ENCODE measurements at regions not wholly inside any gene's neighbourhood (a gene's known extent, or its start where the extent isn't known, plus 50 kb on each side); places are given as distances from the start of the nearest gene placed in this dataset.

- H3K27me3 ChIP-seq (ENCODE audit: insufficient read depth, low read length, poor library complexity, severe bottlenecking): no peaks in the 10 kb centered on the region
- peaks cover 4% of the 10 kb centered on the region; the same call in 1 of the 2 replicates for H3K9me3 ChIP-seq (ENCODE audit: insufficient read depth, low read depth, low read length)
- H3K4me3 ChIP-seq (ENCODE audit: low read length, poor library complexity, severe bottlenecking): no peak overlapping the region
- no peaks in the 10 kb centered on the region for H3K79me2 ChIP-seq (ENCODE audit: insufficient read depth, low read length)
- TF ChIP-seq CTCF (conservative IDR thresholded peaks at IDR 0.05; ENCODE audit: low read length): no peak
- TF ChIP-seq EZH2phosphoT487 (IDR thresholded peaks at IDR 0.05; ENCODE audit: borderline replicate concordance): no peak
- no peaks in the 10 kb centered on the region for H3K36me3 ChIP-seq (ENCODE audit: insufficient read depth, low read length)
- H3K4me2 ChIP-seq (ENCODE audit: low read depth, low read length, poor library complexity, severe bottlenecking): no peak overlapping the region
- H3K9me2 ChIP-seq (replicated peaks; ENCODE audit: low read depth, low read length): no peaks in the 10 kb centered on the region
- H4K20me1 ChIP-seq (ENCODE audit: insufficient read depth, low read length, poor library complexity, severe bottlenecking): no peaks in the 10 kb centered on the region
- H3K4me1 ChIP-seq (ENCODE audit: insufficient read depth, low read length, poor library complexity, severe bottlenecking): no peaks in the 10 kb centered on the region
- no peaks in the 10 kb centered on the region for H3F3A ChIP-seq (ENCODE audit: low read depth)
- H2AFZ ChIP-seq (ENCODE audit: low read length): no peak overlapping the region
- no peak overlapping the region for H3K9ac ChIP-seq (ENCODE audit: low read depth, low read length, poor library complexity, severe bottlenecking)
Measured at GRCh38 chr4:33334416-33334815, 2614.2 kb downstream of the PCDH7 start.

- no peak overlapping the region for H3K4me3 ChIP-seq (ENCODE audit: low read length, poor library complexity, severe bottlenecking)
- no peak overlapping the region for H3K9ac ChIP-seq (ENCODE audit: low read depth, low read length, poor library complexity, severe bottlenecking)
- no peak overlapping the region for H2AFZ ChIP-seq (ENCODE audit: low read length)
- no peaks in the 10 kb centered on the region for H3K36me3 ChIP-seq (ENCODE audit: insufficient read depth, low read length)
- H3K4me2 ChIP-seq (ENCODE audit: low read depth, low read length, poor library complexity, severe bottlenecking): no peak overlapping the region
- no peaks in the 10 kb centered on the region for H3K4me1 ChIP-seq (ENCODE audit: insufficient read depth, low read length, poor library complexity, severe bottlenecking)
- TF ChIP-seq CTCF (conservative IDR thresholded peaks at IDR 0.05; ENCODE audit: low read length) (no peak), EZH2phosphoT487 (IDR thresholded peaks at IDR 0.05; ENCODE audit: borderline replicate concordance) (no peak)
- no peaks in the 10 kb centered on the region for H4K20me1 ChIP-seq (ENCODE audit: insufficient read depth, low read length, poor library complexity, severe bottlenecking)
- no peaks in the 10 kb centered on the region for H3K79me2 ChIP-seq (ENCODE audit: insufficient read depth, low read length)
- H3K27me3 ChIP-seq (ENCODE audit: insufficient read depth, low read length, poor library complexity, severe bottlenecking): no peaks in the 10 kb centered on the region
- no peaks in the 10 kb centered on the region for H3K9me2 ChIP-seq (replicated peaks; ENCODE audit: low read depth, low read length)
- H3F3A ChIP-seq (ENCODE audit: low read depth): no peaks in the 10 kb centered on the region
- no peaks in the 10 kb centered on the region for H3K9me3 ChIP-seq (ENCODE audit: insufficient read depth, low read depth, low read length)
Measured at GRCh38 chr4:33339762-33340161, 2619.6 kb downstream of the PCDH7 start.

GRCh38 chr4:33340168-33340567 lies 2620.0 kb downstream of the PCDH7 start:
- Histone ChIP-seq H3K9me3 (ENCODE audit: insufficient read depth, low read depth, low read length) (no peaks in the 10 kb centered on the region), H3K79me2 (ENCODE audit: insufficient read depth, low read length) (no peaks in the 10 kb centered on the region), H3K4me2 (ENCODE audit: low read depth, low read length, poor library complexity, severe bottlenecking) (no peak overlapping the region), H3K9ac (ENCODE audit: low read depth, low read length, poor library complexity, severe bottlenecking) (no peak overlapping the region), H3F3A (ENCODE audit: low read depth) (no peaks in the 10 kb centered on the region), H4K20me1 (ENCODE audit: insufficient read depth, low read length, poor library complexity, severe bottlenecking) (no peaks in the 10 kb centered on the region), H3K4me1 (ENCODE audit: insufficient read depth, low read length, poor library complexity, severe bottlenecking) (no peaks in the 10 kb centered on the region), H3K27me3 (ENCODE audit: insufficient read depth, low read length, poor library complexity, severe bottlenecking) (no peaks in the 10 kb centered on the region), H3K9me2 (replicated peaks; ENCODE audit: low read depth, low read length) (no peaks in the 10 kb centered on the region), H2AFZ (ENCODE audit: low read length) (no peak overlapping the region), H3K36me3 (ENCODE audit: insufficient read depth, low read length) (no peaks in the 10 kb centered on the region), H3K4me3 (ENCODE audit: low read length, poor library complexity, severe bottlenecking) (no peak overlapping the region)
- TF ChIP-seq CTCF (conservative IDR thresholded peaks at IDR 0.05; ENCODE audit: low read length): no peak
- no peak for TF ChIP-seq EZH2phosphoT487 (IDR thresholded peaks at IDR 0.05; ENCODE audit: borderline replicate concordance)

Data from Loucy (cell line).